BLaER1 treated with 17β-estradiol and CSF1 and Interleukin-3, amounts not matched to agents 10 nM and 100 nM (cell line): ENCODE measurements at regions not wholly inside any gene's neighbourhood (a gene's known extent, or its start where the extent isn't known, plus 50 kb on each side); places are given as distances from the start of the nearest gene placed in this dataset.

Experiments
- H3K27ac ChIP-seq, 11 experiments: shearing (Covaris generic); formaldehyde crosslinking; 2 replicates each; pipeline ENCODE4 v1.8.1; 2022
- H3K27me3 ChIP-seq, 11 experiments: shearing (Covaris generic); formaldehyde crosslinking; 2 replicates each; pipeline ENCODE4 v1.8.1; 2022
- H3K36me3 ChIP-seq, 11 experiments: shearing (Covaris generic); formaldehyde crosslinking; 2 replicates each; pipeline ENCODE4 v1.8.1; 2022
- H3K4me1 ChIP-seq, 10 experiments: shearing (Covaris generic); formaldehyde crosslinking; 2 replicates each; pipeline ENCODE4 v1.8.1; 2022
- H3K4me2 ChIP-seq, 11 experiments: shearing (Covaris generic); formaldehyde crosslinking; 2 replicates each; pipeline ENCODE4 v1.8.1; 2022
- H3K4me3 ChIP-seq, 10 experiments: shearing (Covaris generic); formaldehyde crosslinking; 2 replicates each; pipeline ENCODE4 v1.8.1; 2022
- H3K9ac ChIP-seq, 11 experiments: shearing (Covaris generic); formaldehyde crosslinking; 2 replicates each; pipeline ENCODE4 v1.8.1; 2022
- H3K9me3 ChIP-seq, 11 experiments: shearing (Covaris generic); formaldehyde crosslinking; replicated peaks in 1 of 11; 2 replicates each; pipeline ENCODE4 v1.8.1; 2022
- H4K20me1 ChIP-seq, 11 experiments: shearing (Covaris generic); formaldehyde crosslinking; 2 replicates each; pipeline ENCODE4 v1.8.1; 2022
- Cebpa-rat ChIP-seq, 11 experiments: shearing (Covaris generic); IDR thresholded peaks; 2 replicates each; pipeline ENCODE4 v1.8.1; 2022

- no peak overlapping the region for H3K4me2 ChIP-seq
- H3K4me1 ChIP-seq, result no peaks in the 10 kb centered on the region
- H3K9me3 ChIP-seq, result peaks cover 33 to 43% (median 39%) of the 10 kb centered on the region in 11 experiments
- H3K9ac ChIP-seq, result no peak overlapping the region
- H3K4me3 ChIP-seq, result no peak overlapping the region
- H4K20me1 ChIP-seq, result no peaks in the 10 kb centered on the region
- no peaks in the 10 kb centered on the region for H3K27me3 ChIP-seq
- TF ChIP-seq Cebpa-rat (IDR thresholded peaks at IDR 0.05), result no peak
- H3K36me3 ChIP-seq, result no peaks in the 10 kb centered on the region
- H3K27ac ChIP-seq, result no peak overlapping the region
Measured at GRCh38 chr10:21061184-21061583, 164.1 kb upstream of the NEBL start.

GRCh38 chr10:21060626-21061025, 163.5 kb upstream of the NEBL start:
- Histone ChIP-seq H3K27me3 (no peaks in the 10 kb centered on the region), H3K4me2 (no peak overlapping the region), H3K27ac (no peak overlapping the region), H3K9me3 (peaks cover 33 to 43% (median 39%) of the 10 kb centered on the region in 11 experiments), H3K36me3 (no peaks in the 10 kb centered on the region), H3K9ac (no peak overlapping the region), H4K20me1 (no peaks in the 10 kb centered on the region), H3K4me3 (no peak overlapping the region), H3K4me1 (peaks cover 0 to 2% (median 0%) of the 10 kb centered on the region in 10 experiments; a peak in 4 of 20 replicates)
- no peak for TF ChIP-seq Cebpa-rat (IDR thresholded peaks at IDR 0.05)

GRCh38 chr10:21057989-21058388, 160.9 kb upstream of the NEBL start:
- Histone ChIP-seq H3K4me2 (no peak overlapping the region), H3K9me3 (peaks cover 33 to 43% (median 39%) of the 10 kb centered on the region in 11 experiments), H3K36me3 (no peaks in the 10 kb centered on the region), H4K20me1 (no peaks in the 10 kb centered on the region), H3K4me3 (no peak overlapping the region), H3K27me3 (no peaks in the 10 kb centered on the region), H3K9ac (no peak overlapping the region), H3K27ac (no peak overlapping the region), H3K4me1 (peaks cover 0 to 7% (median 0%) of the 10 kb centered on the region in 10 experiments; a peak in 4 of 20 replicates)
- no peak for TF ChIP-seq Cebpa-rat (IDR thresholded peaks at IDR 0.05)

GRCh38 chr10:21057436-21057835, 160.3 kb upstream of the NEBL start:
- TF ChIP-seq Cebpa-rat (IDR thresholded peaks at IDR 0.05), result no peak
- no peaks in the 10 kb centered on the region for H3K36me3 ChIP-seq
- peaks cover 35 to 43% (median 40%) of the 10 kb centered on the region in 11 experiments for H3K9me3 ChIP-seq
- peaks cover 0 to 7% (median 5%) of the 10 kb centered on the region in 10 experiments; a peak in 9 of 20 replicates for H3K4me1 ChIP-seq
- no peak overlapping the region for H3K4me3 ChIP-seq
- no peak overlapping the region for H3K9ac ChIP-seq
- no peak overlapping the region for H3K27ac ChIP-seq
- no peak overlapping the region for H3K4me2 ChIP-seq
- no peaks in the 10 kb centered on the region for H4K20me1 ChIP-seq
- no peaks in the 10 kb centered on the region for H3K27me3 ChIP-seq

GRCh38 chr10:21056461-21056860, 159.3 kb upstream of the NEBL start:
- no peak for TF ChIP-seq Cebpa-rat (IDR thresholded peaks at IDR 0.05)
- H3K4me2 ChIP-seq, result no peak overlapping the region
- H4K20me1 ChIP-seq, result no peaks in the 10 kb centered on the region
- H3K27me3 ChIP-seq, result no peaks in the 10 kb centered on the region
- H3K27ac ChIP-seq, result no peak overlapping the region
- no peak overlapping the region for H3K9ac ChIP-seq
- peaks cover 0 to 13% (median 6%) of the 10 kb centered on the region in 10 experiments; a peak in 9 of 20 replicates for H3K4me1 ChIP-seq
- H3K4me3 ChIP-seq, result no peak overlapping the region
- no peaks in the 10 kb centered on the region for H3K36me3 ChIP-seq
- H3K9me3 ChIP-seq, result peaks cover 35 to 51% (median 45%) of the 10 kb centered on the region in 11 experiments

- peaks cover 0 to 13% (median 6%) of the 10 kb centered on the region in 10 experiments; a peak in 9 of 20 replicates for H3K4me1 ChIP-seq
- H3K27me3 ChIP-seq, result no peaks in the 10 kb centered on the region
- H3K27ac ChIP-seq, result no peak overlapping the region
- TF ChIP-seq Cebpa-rat (IDR thresholded peaks at IDR 0.05), result no peak
- H3K36me3 ChIP-seq, result no peaks in the 10 kb centered on the region
- H3K4me2 ChIP-seq, result peak overlapping the region in 5 of 11 experiments; percentile 2 to 39 (median 12); a peak in 7 of 22 replicates
- H3K9ac ChIP-seq, result no peak overlapping the region
- H3K4me3 ChIP-seq, result no peak overlapping the region
- peaks cover 33 to 50% (median 46%) of the 10 kb centered on the region in 11 experiments for H3K9me3 ChIP-seq
- H4K20me1 ChIP-seq, result no peaks in the 10 kb centered on the region
Measured at GRCh38 chr10:21055339-21056135, 158.4 kb upstream of the NEBL start.

GRCh38 chr10:21053953-21054690, 157.0 kb upstream of the NEBL start:
- Histone ChIP-seq H3K4me2 (no peak overlapping the region), H3K9me3 (peaks cover 19 to 38% (median 32%) of the 10 kb centered on the region in 11 experiments), H3K4me3 (no peak overlapping the region), H3K9ac (no peak overlapping the region), H3K36me3 (no peaks in the 10 kb centered on the region), H3K27ac (no peak overlapping the region), H3K27me3 (no peaks in the 10 kb centered on the region), H4K20me1 (no peaks in the 10 kb centered on the region), H3K4me1 (peaks cover 0 to 13% (median 6%) of the 10 kb centered on the region in 10 experiments; a peak in 9 of 20 replicates)
- no peak for TF ChIP-seq Cebpa-rat (IDR thresholded peaks at IDR 0.05)

- H3K9me3 ChIP-seq, result peaks cover 5 to 24% (median 17%) of the 10 kb centered on the region in 11 experiments; a peak in 20 of 22 replicates
- H3K36me3 ChIP-seq, result no peaks in the 10 kb centered on the region
- peaks cover 0 to 13% (median 6%) of the 10 kb centered on the region in 10 experiments; a peak in 9 of 20 replicates for H3K4me1 ChIP-seq
- no peaks in the 10 kb centered on the region for H4K20me1 ChIP-seq
- peak overlapping the region in 2 of 11 experiments; percentile 15 to 43; a peak in 3 of 22 replicates for H3K4me2 ChIP-seq
- no peak for TF ChIP-seq Cebpa-rat (IDR thresholded peaks at IDR 0.05)
- H3K4me3 ChIP-seq, result no peak overlapping the region
- no peaks in the 10 kb centered on the region for H3K27me3 ChIP-seq
- no peak overlapping the region for H3K9ac ChIP-seq
- no peak overlapping the region for H3K27ac ChIP-seq
Measured at GRCh38 chr10:21052709-21053104, 155.6 kb upstream of the NEBL start.

GRCh38 chr10:21052072-21052708, 155.1 kb upstream of the NEBL start:
- Histone ChIP-seq H3K4me1 (peaks cover 0 to 13% (median 6%) of the 10 kb centered on the region in 10 experiments; a peak in 9 of 20 replicates), H3K36me3 (no peaks in the 10 kb centered on the region), H3K4me3 (no peak overlapping the region), H3K4me2 (peak overlapping the region in 3 of 11 experiments; percentile 4 to 43 (median 15); a peak in 4 of 22 replicates), H3K9ac (no peak overlapping the region), H3K27ac (0 out of 22 replicates have a peak overlapping the region, but pooled peaks of 1 of the 11 experiments have one; percentile 26), H3K9me3 (peaks cover 0 to 19% (median 12%) of the 10 kb centered on the region in 11 experiments; a peak in 15 of 22 replicates), H4K20me1 (no peaks in the 10 kb centered on the region), H3K27me3 (no peaks in the 10 kb centered on the region)
- TF ChIP-seq Cebpa-rat (IDR thresholded peaks at IDR 0.05), result no peak
